Fibroblast of lung (primary cell): ENCODE measurements at regions not wholly inside any gene's neighbourhood (a gene's known extent, or its start where the extent isn't known, plus 50 kb on each side); places are given as distances from the start of the nearest gene placed in this dataset.

ENCODE experiments used
- DNase-seq, 2 donors: peaks; one replicate each; pipeline versions ENCODE4 v3.0.0 to v3.0.0-alpha.2; 2010; ENCODE audit warnings: low read depth in 2 of 2
- H2AFZ ChIP-seq: 2 replicates; pipeline ENCODE4 v1.5.1; 2012; ENCODE audit warnings: low read length, control low read depth, inconsistent platforms
- H3K27ac ChIP-seq: 2 replicates; pipeline ENCODE4 v1.5.1; 2011; ENCODE audit warnings: low read length, control low read depth; ENCODE audit not compliant: insufficient read depth
- H3K27me3 ChIP-seq: 2 replicates; pipeline ENCODE4 v1.5.1; 2011; ENCODE audit warnings: mild to moderate bottlenecking, low read length; ENCODE audit not compliant: control insufficient read depth, insufficient read depth
- H3K36me3 ChIP-seq: 2 replicates; pipeline ENCODE4 v1.5.1; 2011; ENCODE audit warnings: low read length; ENCODE audit not compliant: control insufficient read depth, insufficient read depth
- H3K4me1 ChIP-seq: 2 replicates; pipeline ENCODE4 v1.5.1; 2011; ENCODE audit warnings: low read length; ENCODE audit not compliant: control insufficient read depth, insufficient read depth; ENCODE audit errors: extremely low read depth
- H3K4me2 ChIP-seq: 2 replicates; pipeline ENCODE4 v1.5.1; 2011; ENCODE audit warnings: low read length, control low read depth; ENCODE audit not compliant: insufficient read depth; ENCODE audit errors: extremely low read depth
- H3K4me3 ChIP-seq, 4 experiments: fragments of 200-600 bp in 1 of 4; sonication (generic) in 1 of 4; replicated peaks in 1 of 4; 2 replicates each; pipeline ENCODE4 v1.5.1; 2011 to 2016; ENCODE audit warnings: low read length in 4 of 4, low read depth in 3 of 4, mild to moderate bottlenecking in 3 of 4, control low read depth in 2 of 4, inconsistent platforms in 1 of 4, mixed read lengths in 1 of 4; ENCODE audit not compliant: insufficient read depth in 1 of 4; ENCODE audit errors: control extremely low read depth in 1 of 4
- H3K79me2 ChIP-seq: 2 replicates; pipeline ENCODE4 v1.5.1; 2012; ENCODE audit warnings: mild to moderate bottlenecking, low read length, inconsistent platforms; ENCODE audit not compliant: control insufficient read depth, insufficient read depth
- H3K9ac ChIP-seq: 2 replicates; pipeline ENCODE4 v1.5.1; 2011; ENCODE audit warnings: mild to moderate bottlenecking, low read length, control low read depth; ENCODE audit not compliant: insufficient read depth
- H3K9me3 ChIP-seq: 2 replicates; pipeline ENCODE4 v1.5.1; 2012; ENCODE audit warnings: low read depth, low read length; ENCODE audit not compliant: control insufficient read depth, insufficient read depth
- H4K20me1 ChIP-seq: 2 replicates; pipeline ENCODE4 v1.5.1; 2011; ENCODE audit warnings: low read length; ENCODE audit not compliant: control insufficient read depth, insufficient read depth; ENCODE audit errors: extremely low read depth
- CTCF ChIP-seq, 2 donors: IDR thresholded peaks in 1 of 2; conservative IDR thresholded peaks in 1 of 2; 1 replicate in 1 of 2; 2 replicates in 1 of 2; pipeline ENCODE4 v1.5.1; 2011 to 2012; ENCODE audit warnings: low read length in 2 of 2, control low read depth in 1 of 2, inconsistent platforms in 1 of 2, low read depth in 1 of 2, mild to moderate bottlenecking in 1 of 2
- EZH2 ChIP-seq: IDR thresholded peaks from 2 replicates; pipeline ENCODE4 v1.5.1; 2012; ENCODE audit warnings: low read length, control low read depth, mild to moderate bottlenecking; ENCODE audit errors: missing control alignments

- no peak overlapping the region for H3K4me2 ChIP-seq
Measured at GRCh38 chr3:107992976-107993684, 97.7 kb downstream of the CD47 start.

GRCh38 chr3:107990926-107991325 lies 99.9 kb downstream of the CD47 start:
- Histone ChIP-seq H4K20me1 (no peaks in the 10 kb centered on the region), H3K27me3 (no peaks in the 10 kb centered on the region), H3K9me3 (no peaks in the 10 kb centered on the region), H3K79me2 (no peaks in the 10 kb centered on the region), H2AFZ (no peak overlapping the region), H3K4me1 (peaks cover 8% of the 10 kb centered on the region), H3K27ac (no peak overlapping the region), H3K4me3 (no peak overlapping the region), H3K36me3 (no peaks in the 10 kb centered on the region), H3K4me2 (no peak overlapping the region), H3K9ac (no peak overlapping the region)
- no peak for TF ChIP-seq CTCF (conservative IDR thresholded peaks at IDR 0.05 in 1 of 2, IDR thresholded peaks at IDR 0.05 in 1 of 2; ENCODE audit: low read depth in 1 of 2, low read length in 2 of 2)
- DNase-seq, result no peak

More at GRCh38 chr3:107992976-107993684, 97.7 kb downstream of the CD47 start:
- Histone ChIP-seq H2AFZ (no peak overlapping the region), H3K36me3 (no peaks in the 10 kb centered on the region), H3K9ac (no peak overlapping the region), H3K9me3 (no peaks in the 10 kb centered on the region), H3K4me1 (peaks cover 4% of the 10 kb centered on the region), H3K27ac (no peak overlapping the region), H3K4me3 (no peak overlapping the region), H4K20me1 (no peaks in the 10 kb centered on the region), H3K27me3 (no peaks in the 10 kb centered on the region), H3K79me2 (no peaks in the 10 kb centered on the region)
- TF ChIP-seq EZH2, result no peak
- TF ChIP-seq CTCF (conservative IDR thresholded peaks at IDR 0.05 in 1 of 2, IDR thresholded peaks at IDR 0.05 in 1 of 2; ENCODE audit: low read depth in 1 of 2, low read length in 2 of 2), result no peak
- peak; percentile 22 to 53 for DNase-seq

- Histone ChIP-seq H3K79me2 (no peaks in the 10 kb centered on the region), H3K9me3 (no peaks in the 10 kb centered on the region), H3K36me3 (no peaks in the 10 kb centered on the region), H3K27me3 (no peaks in the 10 kb centered on the region), H3K4me1 (peaks cover 8% of the 10 kb centered on the region), H3K27ac (no peak overlapping the region), H2AFZ (no peak overlapping the region), H4K20me1 (no peaks in the 10 kb centered on the region), H3K4me2 (no peak overlapping the region), H3K9ac (no peak overlapping the region), H3K4me3 (no peak overlapping the region)
- no peak for DNase-seq
- TF ChIP-seq CTCF (conservative IDR thresholded peaks at IDR 0.05 in 1 of 2, IDR thresholded peaks at IDR 0.05 in 1 of 2; ENCODE audit: low read depth in 1 of 2, low read length in 2 of 2) (no peak), EZH2 (no peak)
Measured at GRCh38 chr3:107990433-107990832, 100.4 kb downstream of the CD47 start.
